Osteoblast (primary cell): ENCODE measurements at regions not wholly inside any gene's neighbourhood (a gene's known extent, or its start where the extent isn't known, plus 50 kb on each side); places are given as distances from the start of the nearest gene placed in this dataset.
"Not testable (repeated sequence)": the region's sequence is repeated elsewhere in the genome, so short reads cannot be mapped to it uniquely, and the experiment has no call there.

ENCODE experiments used
- DNase-seq: peaks from one replicate; pipeline ENCODE4 v3.0.0; 2011; ENCODE audit warnings: low spot score, mixed read lengths; ENCODE audit not compliant: insufficient read length; ENCODE audit errors: missing footprints
- H2AFZ ChIP-seq: 2 replicates; pipeline ENCODE4 v1.6.0; 2011; ENCODE audit warnings: mild to moderate bottlenecking, low read length
- H3K27ac ChIP-seq: 2 replicates; pipeline ENCODE4 v1.5.1; 2011; ENCODE audit warnings: mild to moderate bottlenecking, low read depth, low read length, moderate library complexity
- H3K27me3 ChIP-seq: 2 replicates; pipeline ENCODE4 v1.6.0; 2012; ENCODE audit warnings: mild to moderate bottlenecking, control low read depth, inconsistent platforms, low read length, moderate library complexity; ENCODE audit not compliant: insufficient read depth
- H3K36me3 ChIP-seq: 2 replicates; pipeline ENCODE4 v1.5.1; 2011; ENCODE audit warnings: mild to moderate bottlenecking, low read length, control low read depth, moderate library complexity; ENCODE audit not compliant: insufficient read depth
- H3K4me1 ChIP-seq: 2 replicates; pipeline ENCODE4 v1.5.1; 2011; ENCODE audit warnings: mild to moderate bottlenecking, low read length, control low read depth, moderate library complexity; ENCODE audit not compliant: insufficient read depth
- H3K4me2 ChIP-seq: 2 replicates; pipeline ENCODE4 v1.6.0; 2011; ENCODE audit warnings: mild to moderate bottlenecking, low read length; ENCODE audit not compliant: insufficient read depth
- H3K4me3 ChIP-seq: fragments of 200-600 bp; sonication (generic); 3 replicates; pipeline ENCODE4 v1.5.1; 2012; ENCODE audit warnings: mild to moderate bottlenecking, low read length, inconsistent platforms; ENCODE audit not compliant: insufficient read depth
- H3K79me2 ChIP-seq: 2 replicates; pipeline ENCODE4 v1.6.0; 2012; ENCODE audit warnings: mild to moderate bottlenecking, low read length, control low read depth, inconsistent platforms; ENCODE audit not compliant: insufficient read depth
- H3K9me3 ChIP-seq: 2 replicates; pipeline ENCODE4 v1.5.1; 2011; ENCODE audit warnings: low read depth, low read length, control low read depth
- H4K20me1 ChIP-seq: 2 replicates; pipeline ENCODE4 v1.6.0; 2012; ENCODE audit warnings: mild to moderate bottlenecking, low read length, control low read depth; ENCODE audit not compliant: insufficient read depth
- CTCF ChIP-seq: IDR thresholded peaks from 2 replicates; pipeline ENCODE4 v1.5.1; 2011; ENCODE audit warnings: mild to moderate bottlenecking, low read depth, low read length, moderate library complexity; ENCODE audit errors: extremely low read depth

DNA sequence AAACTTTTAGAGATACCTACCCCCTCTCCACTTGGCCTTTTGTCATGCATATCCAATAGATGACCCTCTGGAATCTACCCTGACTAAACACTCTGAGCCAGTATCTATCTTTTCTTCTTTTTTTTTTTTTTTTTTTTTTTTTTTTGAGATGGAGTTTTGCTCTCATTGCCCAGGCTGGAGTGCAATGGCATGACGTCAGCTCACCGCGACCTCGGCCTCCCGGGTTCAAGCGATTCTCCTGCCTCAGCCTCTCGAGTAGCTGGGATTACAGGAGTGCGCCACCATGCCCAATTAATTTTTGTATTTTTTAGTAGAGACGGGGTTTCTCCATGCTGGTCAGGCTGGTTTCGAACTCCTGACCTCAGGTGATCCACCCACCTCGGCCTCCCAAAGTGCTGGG, 50.8 kb upstream of the GRIN2B start:
- H3K4me1 ChIP-seq, H3K4me2 ChIP-seq, H3K4me3 ChIP-seq, H3K9me3 ChIP-seq, H3K36me3 ChIP-seq, H3K27me3 ChIP-seq, H4K20me1 ChIP-seq, H3K27ac ChIP-seq, H3K79me2 ChIP-seq, DNase-seq, H2AFZ ChIP-seq: not testable (repeated sequence)

DNA sequence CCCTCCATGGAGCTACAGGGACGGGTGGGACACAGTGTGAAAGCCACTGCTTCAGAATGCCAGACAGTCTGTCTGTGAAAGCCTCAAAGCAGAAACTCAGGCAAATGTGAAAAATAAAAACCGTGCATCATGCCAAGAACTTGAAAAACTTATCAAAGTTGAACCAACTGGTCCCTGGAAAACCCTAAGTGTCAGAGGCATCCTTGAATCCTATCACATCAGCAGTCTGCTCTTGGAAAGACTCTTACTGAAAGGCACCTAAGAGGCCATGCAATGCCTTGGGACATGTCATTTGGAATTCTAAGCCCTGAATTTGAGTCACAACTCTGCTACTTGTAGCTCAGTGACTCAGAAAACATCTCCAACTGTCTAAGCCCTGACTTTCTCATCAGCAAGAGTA, 62.4 kb upstream of the GRIN2B start:
- Histone ChIP-seq H3K4me3 (no peak overlapping the region), H3K9me3 (no peaks in the 10 kb centered on the region), H3K27ac (no peak overlapping the region), H3K36me3 (no peaks in the 10 kb centered on the region), H3K4me1 (no peaks in the 10 kb centered on the region), H2AFZ (no peak overlapping the region), H4K20me1 (no peaks in the 10 kb centered on the region), H3K4me2 (no peak overlapping the region), H3K79me2 (no peaks in the 10 kb centered on the region), H3K27me3 (no peaks in the 10 kb centered on the region)
- DNase-seq: no peak
- TF ChIP-seq CTCF: no peak

GRCh38 chr12:14048941-14049545, 67.6 kb upstream of the GRIN2B start:
- no peak for DNase-seq
- no peaks in the 10 kb centered on the region for H3K4me1 ChIP-seq
- no peak overlapping the region for H3K4me3 ChIP-seq
- no peaks in the 10 kb centered on the region for H3K9me3 ChIP-seq
- H3K36me3 ChIP-seq: no peaks in the 10 kb centered on the region
- TF ChIP-seq CTCF: no peak
- H3K79me2 ChIP-seq: no peaks in the 10 kb centered on the region
- H3K27me3 ChIP-seq: no peaks in the 10 kb centered on the region
- no peak overlapping the region for H2AFZ ChIP-seq
- H3K4me2 ChIP-seq: no peak overlapping the region
- H4K20me1 ChIP-seq: no peaks in the 10 kb centered on the region
- H3K27ac ChIP-seq: no peak overlapping the region

DNA sequence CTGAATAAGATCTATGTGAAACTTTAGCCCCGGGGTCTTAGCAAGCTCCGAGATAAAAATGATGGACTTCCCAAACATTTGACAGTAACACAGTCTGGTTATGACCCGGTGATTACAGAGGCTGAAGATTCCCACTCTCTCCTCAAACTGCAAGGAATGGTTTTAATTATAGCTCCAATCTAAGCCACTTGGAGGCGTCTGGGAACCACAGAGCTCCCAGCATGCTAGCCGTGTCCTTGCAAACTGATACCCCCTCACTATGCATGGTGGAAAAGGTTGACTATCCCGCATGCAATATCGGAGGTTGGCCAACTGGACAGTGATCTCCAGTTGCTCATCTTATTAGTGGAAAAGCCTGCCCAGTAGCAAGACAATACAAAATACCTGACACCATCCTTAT, 76.5 kb upstream of the GRIN2B start:
- Histone ChIP-seq H4K20me1 (no peaks in the 10 kb centered on the region), H3K4me2 (no peak overlapping the region), H3K4me1 (no peaks in the 10 kb centered on the region), H2AFZ (no peak overlapping the region), H3K27ac (no peak overlapping the region), H3K79me2 (no peaks in the 10 kb centered on the region), H3K4me3 (no peak overlapping the region), H3K27me3 (no peaks in the 10 kb centered on the region), H3K36me3 (no peaks in the 10 kb centered on the region), H3K9me3 (no peaks in the 10 kb centered on the region)
- TF ChIP-seq CTCF: no peak
- DNase-seq: no peak

DNA sequence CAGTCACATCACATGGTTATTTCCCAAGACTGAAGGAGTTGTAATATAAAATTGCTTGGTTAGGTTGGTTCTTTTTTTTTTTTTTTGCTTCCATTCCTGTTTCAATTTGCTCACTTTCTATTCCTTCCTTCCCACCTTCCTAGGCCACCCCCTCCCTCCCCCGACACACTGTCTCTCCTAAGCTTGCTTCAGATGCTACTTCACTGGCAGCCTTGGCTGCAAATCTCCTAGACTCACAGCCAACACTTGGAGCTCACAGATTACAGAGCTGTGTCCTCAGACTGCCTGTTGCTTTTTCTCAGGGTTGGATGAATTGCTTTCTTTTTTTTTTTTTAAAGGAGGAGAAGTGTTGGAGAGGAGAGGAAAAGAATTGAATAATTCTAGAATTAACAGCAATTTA, 77.3 kb upstream of the GRIN2B start:
- Histone ChIP-seq H3K79me2 (no peaks in the 10 kb centered on the region), H3K4me3 (no peak overlapping the region), H3K27me3 (no peaks in the 10 kb centered on the region), H3K4me1 (no peaks in the 10 kb centered on the region), H4K20me1 (no peaks in the 10 kb centered on the region), H3K4me2 (no peak overlapping the region), H3K36me3 (no peaks in the 10 kb centered on the region), H3K27ac (no peak overlapping the region), H3K9me3 (no peaks in the 10 kb centered on the region), H2AFZ (no peak overlapping the region)
- no peak for TF ChIP-seq CTCF
- DNase-seq: no peak
